LNCaP clone FGC (cell line): ENCODE measurements at regions not wholly inside any gene's neighbourhood (a gene's known extent, or its start where the extent isn't known, plus 50 kb on each side); places are given as distances from the start of the nearest gene placed in this dataset.
A peak's percentile ranks its signal among the peaks of the same experiment; 100 is the strongest.
"Not testable (repeated sequence)": the region's sequence is repeated elsewhere in the genome, so short reads cannot be mapped to it uniquely, and the experiment has no call there.

Source experiments
- DNase-seq: peaks from one replicate; pipeline ENCODE4 v3.0.0-alpha.2; 2011; ENCODE audit warnings: low read depth
- H3K4me3 ChIP-seq: 2 replicates; pipeline ENCODE4 v1.5.1; 2011; ENCODE audit warnings: mild to moderate bottlenecking, low read depth, low read length, control low read depth
- TF ChIP-seq, protein P1 (sequence below): IDR thresholded peaks from 2 replicates; pipeline ENCODE4 v1.5.1; 2012; ENCODE audit warnings: mild to moderate bottlenecking; ENCODE audit not compliant: control insufficient read depth, insufficient read depth; ENCODE audit errors: extremely low read depth

DNA sequence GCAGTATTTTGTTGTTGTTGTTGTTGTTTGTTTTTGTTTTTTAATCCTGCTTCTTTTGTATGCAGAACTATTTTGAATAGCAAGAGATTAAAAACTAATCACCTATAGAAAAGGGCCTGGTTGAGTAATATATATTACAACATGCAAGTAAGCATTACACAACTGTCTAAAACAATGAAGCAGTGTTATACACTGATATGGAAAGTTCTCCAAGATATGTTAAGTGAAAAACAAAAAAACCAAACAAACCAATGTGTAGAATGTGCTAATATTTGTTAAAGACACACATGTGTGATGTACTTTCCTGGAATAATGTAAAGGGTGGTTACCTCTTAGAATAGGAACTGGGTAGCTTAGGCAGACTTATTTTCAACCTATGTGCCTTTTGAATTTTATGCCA, 117.4 kb downstream of the ZNF365 start:
- no peak for DNase-seq
- H3K4me3 ChIP-seq = no peak overlapping the region
- TF ChIP-seq, protein P1, sequence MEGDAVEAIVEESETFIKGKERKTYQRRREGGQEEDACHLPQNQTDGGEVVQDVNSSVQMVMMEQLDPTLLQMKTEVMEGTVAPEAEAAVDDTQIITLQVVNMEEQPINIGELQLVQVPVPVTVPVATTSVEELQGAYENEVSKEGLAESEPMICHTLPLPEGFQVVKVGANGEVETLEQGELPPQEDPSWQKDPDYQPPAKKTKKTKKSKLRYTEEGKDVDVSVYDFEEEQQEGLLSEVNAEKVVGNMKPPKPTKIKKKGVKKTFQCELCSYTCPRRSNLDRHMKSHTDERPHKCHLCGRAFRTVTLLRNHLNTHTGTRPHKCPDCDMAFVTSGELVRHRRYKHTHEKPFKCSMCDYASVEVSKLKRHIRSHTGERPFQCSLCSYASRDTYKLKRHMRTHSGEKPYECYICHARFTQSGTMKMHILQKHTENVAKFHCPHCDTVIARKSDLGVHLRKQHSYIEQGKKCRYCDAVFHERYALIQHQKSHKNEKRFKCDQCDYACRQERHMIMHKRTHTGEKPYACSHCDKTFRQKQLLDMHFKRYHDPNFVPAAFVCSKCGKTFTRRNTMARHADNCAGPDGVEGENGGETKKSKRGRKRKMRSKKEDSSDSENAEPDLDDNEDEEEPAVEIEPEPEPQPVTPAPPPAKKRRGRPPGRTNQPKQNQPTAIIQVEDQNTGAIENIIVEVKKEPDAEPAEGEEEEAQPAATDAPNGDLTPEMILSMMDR = no peak

- peak; percentile 31 for DNase-seq
- TF ChIP-seq, protein P1 = peak; percentile 60
- H3K4me3 ChIP-seq = no peak overlapping the region
Measured at GRCh38 chr10:62492012-62492869, 118.1 kb downstream of the ZNF365 start.

DNA sequence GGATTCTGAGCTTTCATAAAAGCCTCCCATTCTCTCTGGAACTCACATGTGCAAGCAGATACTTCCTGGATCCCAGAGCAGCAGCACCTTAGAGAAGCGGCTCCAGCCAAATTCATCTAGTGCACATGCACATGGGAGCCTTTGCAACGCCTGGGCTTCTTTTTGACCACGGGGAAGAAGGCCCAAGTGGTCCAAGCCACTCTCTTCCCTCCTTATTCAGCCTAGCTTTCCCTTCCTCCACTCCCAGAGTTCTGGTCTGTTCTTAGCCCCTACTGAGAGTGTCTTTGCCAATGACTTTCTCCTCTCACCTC, 118.7 kb downstream of the ZNF365 start:
- no peak overlapping the region for H3K4me3 ChIP-seq
- DNase-seq = no peak
- TF ChIP-seq, protein P1 = no peak

DNA sequence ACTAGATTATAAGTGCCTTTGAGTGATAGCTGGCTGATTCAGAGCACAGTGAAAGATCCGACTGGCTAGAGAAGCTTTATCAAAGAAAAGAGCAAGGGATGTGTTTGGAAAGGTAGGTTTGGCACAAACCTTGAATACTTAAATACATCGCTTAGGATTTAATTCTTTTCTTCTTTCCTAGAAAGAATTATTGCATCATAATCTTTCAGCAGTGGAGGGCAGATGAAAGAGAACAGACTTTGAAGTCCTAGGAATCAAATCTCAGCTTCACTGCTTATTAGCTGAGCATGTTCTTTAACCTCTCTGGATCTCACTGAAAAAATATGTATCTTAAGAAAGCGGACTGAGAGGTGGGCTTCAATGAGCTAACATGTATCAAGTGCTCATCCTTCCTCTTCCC, 122.8 kb downstream of the ZNF365 start:
- H3K4me3 ChIP-seq = no peak overlapping the region
- TF ChIP-seq, protein P1 = no peak
- no peak for DNase-seq

DNA sequence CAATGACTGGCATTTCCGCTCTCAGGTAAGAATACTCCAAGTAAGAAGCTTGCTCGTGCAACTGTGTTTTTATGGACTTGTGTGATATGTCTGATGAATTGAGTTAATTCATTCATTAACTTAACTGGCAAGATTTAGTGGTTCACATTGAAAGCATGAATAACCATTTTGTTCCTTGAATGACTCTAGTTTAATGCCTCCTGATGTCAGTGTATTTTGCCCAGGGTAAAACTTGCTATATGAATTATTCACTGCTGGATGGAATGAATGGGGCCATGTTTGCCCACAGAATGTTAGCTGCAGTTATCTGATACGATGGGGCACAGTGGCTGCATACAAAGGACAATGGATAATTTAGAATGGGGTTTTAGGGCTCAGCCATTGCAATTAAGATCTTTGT, 124.1 kb downstream of the ZNF365 start:
- H3K4me3 ChIP-seq = no peak overlapping the region
- TF ChIP-seq, protein P1 = no peak
- no peak for DNase-seq

DNA sequence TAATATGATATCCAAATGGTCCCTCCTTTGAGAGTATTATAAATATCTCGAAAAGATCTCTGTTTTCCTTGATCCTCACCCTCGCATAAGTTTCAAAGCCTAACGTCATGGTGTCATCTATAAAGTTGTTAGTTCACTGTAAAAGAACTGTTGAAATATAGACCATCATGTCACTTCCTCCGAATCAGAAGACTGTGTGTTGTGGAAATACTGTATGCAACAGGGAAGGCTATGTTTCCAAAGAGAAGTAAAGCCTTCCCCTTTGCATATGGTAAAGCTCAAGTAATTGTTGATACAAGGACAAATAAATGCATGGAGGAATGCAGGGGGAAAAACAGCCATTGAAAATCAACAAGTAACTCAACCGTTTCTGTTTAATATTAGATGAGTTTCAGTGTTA, 125.9 kb downstream of the ZNF365 start:
- not testable (repeated sequence) for H3K4me3 ChIP-seq

GRCh38 chr10:62501547-62501946, 127.4 kb downstream of the ZNF365 start:
- DNase-seq = no peak
- TF ChIP-seq, protein P1 = no peak
- no peak overlapping the region for H3K4me3 ChIP-seq

More for the DNA sequence above, 125.9 kb downstream of the ZNF365 start:
- not testable (repeated sequence) for DNase-seq
